ENCODE measurements at regions not wholly inside any gene's neighbourhood (a gene's known extent, or its start where the extent isn't known, plus 50 kb on each side); places are given as distances from the start of the nearest gene placed in this dataset.

GRCh38 chr17:14942526-14943190, 322.5 kb downstream of the PMP22 start:
- Histone ChIP-seq H3K4me3 (ENCODE audit: control insufficient read depth in 1 of 7, extremely low read depth in 1 of 7, insufficient read depth in 4 of 7, low read depth in 2 of 7, low read length in 6 of 7) (no peak overlapping the region), H3K4me1 (ENCODE audit: control extremely low read depth in 1 of 4, control insufficient read depth in 4 of 4, insufficient read depth in 4 of 4, low read length in 3 of 4) (no peaks in the 10 kb centered on the region), H3K9me3 (ENCODE audit: control extremely low read depth in 1 of 5, control insufficient read depth in 4 of 5, insufficient read depth in 2 of 5, low read depth in 1 of 5, low read length in 4 of 5) (no peaks in the 10 kb centered on the region), H3K36me3 (ENCODE audit: control insufficient read depth in 4 of 4, insufficient read depth in 4 of 4, low read length in 3 of 4) (no peaks in the 10 kb centered on the region), H3K27me3 (replicated peaks in 2 of 5; ENCODE audit: control insufficient read depth in 4 of 5, insufficient read depth in 5 of 5, low read length in 4 of 5) (peaks cover 0 to 4% (median 0%) of the 10 kb centered on the region in 5 experiments), H3K27ac (ENCODE audit: insufficient read depth in 1 of 2, low read depth in 1 of 2, low read length in 2 of 2, poor library complexity in 1 of 2, severe bottlenecking in 2 of 2) (no peak overlapping the region)
- ChIA-PET CTCF (no interaction called here), POLR2A (no interaction called here)
- no peak for DNase-seq
- WGBS (ENCODE audit: insufficient coverage) = 91% methylated on average over 1 of the region's 3 CpGs

GRCh38 chr17:14940938-14941265, 324.2 kb downstream of the PMP22 start:
- peaks cover 0 to 4% (median 0%) of the 10 kb centered on the region in 5 experiments for H3K27me3 ChIP-seq (replicated peaks in 2 of 5; ENCODE audit: control insufficient read depth in 4 of 5, insufficient read depth in 5 of 5, low read length in 4 of 5)
- H3K4me1 ChIP-seq (ENCODE audit: control extremely low read depth in 1 of 4, control insufficient read depth in 4 of 4, insufficient read depth in 4 of 4, low read length in 3 of 4) = no peaks in the 10 kb centered on the region
- 98% methylated on average over 3 of the region's 3 CpGs for WGBS (ENCODE audit: insufficient coverage)
- DNase-seq = no peak
- no peaks in the 10 kb centered on the region for H3K9me3 ChIP-seq (ENCODE audit: control extremely low read depth in 1 of 5, control insufficient read depth in 4 of 5, insufficient read depth in 2 of 5, low read depth in 1 of 5, low read length in 4 of 5)
- H3K36me3 ChIP-seq (ENCODE audit: control insufficient read depth in 4 of 4, insufficient read depth in 4 of 4, low read length in 3 of 4) = no peaks in the 10 kb centered on the region
- ChIA-PET CTCF (no interaction called here), POLR2A (no interaction called here)
- H3K27ac ChIP-seq (ENCODE audit: insufficient read depth in 1 of 2, low read depth in 1 of 2, low read length in 2 of 2, poor library complexity in 1 of 2, severe bottlenecking in 2 of 2) = no peak overlapping the region
- no peak overlapping the region for H3K4me3 ChIP-seq (ENCODE audit: control insufficient read depth in 1 of 7, extremely low read depth in 1 of 7, insufficient read depth in 4 of 7, low read depth in 2 of 7, low read length in 6 of 7)

GRCh38 chr17:14940108-14940937, 324.8 kb downstream of the PMP22 start:
- Histone ChIP-seq H3K9me3 (ENCODE audit: control extremely low read depth in 1 of 5, control insufficient read depth in 4 of 5, insufficient read depth in 2 of 5, low read depth in 1 of 5, low read length in 4 of 5) (no peaks in the 10 kb centered on the region), H3K27ac (ENCODE audit: insufficient read depth in 1 of 2, low read depth in 1 of 2, low read length in 2 of 2, poor library complexity in 1 of 2, severe bottlenecking in 2 of 2) (no peak overlapping the region), H3K4me1 (ENCODE audit: control extremely low read depth in 1 of 4, control insufficient read depth in 4 of 4, insufficient read depth in 4 of 4, low read length in 3 of 4) (no peaks in the 10 kb centered on the region), H3K4me3 (ENCODE audit: control insufficient read depth in 1 of 7, extremely low read depth in 1 of 7, insufficient read depth in 4 of 7, low read depth in 2 of 7, low read length in 6 of 7) (no peak overlapping the region), H3K36me3 (ENCODE audit: control insufficient read depth in 4 of 4, insufficient read depth in 4 of 4, low read length in 3 of 4) (no peaks in the 10 kb centered on the region), H3K27me3 (replicated peaks in 2 of 5; ENCODE audit: control insufficient read depth in 4 of 5, insufficient read depth in 5 of 5, low read length in 4 of 5) (peaks cover 0 to 4% (median 0%) of the 10 kb centered on the region in 5 experiments)
- POLR2A ChIA-PET = no interaction called here
- DNase-seq = no peak
- WGBS (ENCODE audit: insufficient coverage) = 80% methylated on average over 2 of the region's 4 CpGs
- CTCF ChIA-PET = no interaction called here

GRCh38 chr17:14935845-14936485, 329.2 kb downstream of the PMP22 start:
- H3K27ac ChIP-seq (ENCODE audit: insufficient read depth in 1 of 2, low read depth in 1 of 2, low read length in 2 of 2, poor library complexity in 1 of 2, severe bottlenecking in 2 of 2) = no peak overlapping the region
- DNase-seq = no peak
- ChIA-PET POLR2A (no interaction called here), CTCF (interaction anchor here (1.7 kb wide), 1 partner anchor 11 kb away, joined by 4 read pairs; no protein-coding TSS in a partner anchor)
- no CpG with 5 or more reads among the region's 2 CpGs for WGBS (ENCODE audit: insufficient coverage)
- H3K27me3 ChIP-seq (replicated peaks in 2 of 5; ENCODE audit: control insufficient read depth in 4 of 5, insufficient read depth in 5 of 5, low read length in 4 of 5) = peaks cover 0 to 2% (median 0%) of the 10 kb centered on the region in 5 experiments
- H3K36me3 ChIP-seq (ENCODE audit: control insufficient read depth in 4 of 4, insufficient read depth in 4 of 4, low read length in 3 of 4) = no peaks in the 10 kb centered on the region
- H3K4me3 ChIP-seq (ENCODE audit: control insufficient read depth in 1 of 7, extremely low read depth in 1 of 7, insufficient read depth in 4 of 7, low read depth in 2 of 7, low read length in 6 of 7) = no peak overlapping the region
- H3K4me1 ChIP-seq (ENCODE audit: control extremely low read depth in 1 of 4, control insufficient read depth in 4 of 4, insufficient read depth in 4 of 4, low read length in 3 of 4) = no peaks in the 10 kb centered on the region
- no peaks in the 10 kb centered on the region for H3K9me3 ChIP-seq (ENCODE audit: control extremely low read depth in 1 of 5, control insufficient read depth in 4 of 5, insufficient read depth in 2 of 5, low read depth in 1 of 5, low read length in 4 of 5)

GRCh38 chr17:14935139-14935841, 329.8 kb downstream of the PMP22 start:
- no peak overlapping the region for H3K27ac ChIP-seq (ENCODE audit: insufficient read depth in 1 of 2, low read depth in 1 of 2, low read length in 2 of 2, poor library complexity in 1 of 2, severe bottlenecking in 2 of 2)
- H3K36me3 ChIP-seq (ENCODE audit: control insufficient read depth in 4 of 4, insufficient read depth in 4 of 4, low read length in 3 of 4) = no peaks in the 10 kb centered on the region
- H3K4me1 ChIP-seq (ENCODE audit: control extremely low read depth in 1 of 4, control insufficient read depth in 4 of 4, insufficient read depth in 4 of 4, low read length in 3 of 4) = no peaks in the 10 kb centered on the region
- H3K4me3 ChIP-seq (ENCODE audit: control insufficient read depth in 1 of 7, extremely low read depth in 1 of 7, insufficient read depth in 4 of 7, low read depth in 2 of 7, low read length in 6 of 7) = no peak overlapping the region
- ChIA-PET POLR2A (no interaction called here), CTCF (no interaction called here)
- no peak for DNase-seq
- H3K27me3 ChIP-seq (replicated peaks in 2 of 5; ENCODE audit: control insufficient read depth in 4 of 5, insufficient read depth in 5 of 5, low read length in 4 of 5) = peaks cover 0 to 2% (median 0%) of the 10 kb centered on the region in 5 experiments
- H3K9me3 ChIP-seq (ENCODE audit: control extremely low read depth in 1 of 5, control insufficient read depth in 4 of 5, insufficient read depth in 2 of 5, low read depth in 1 of 5, low read length in 4 of 5) = no peaks in the 10 kb centered on the region
- WGBS (ENCODE audit: insufficient coverage) = 94% methylated on average over 3 of the region's 7 CpGs

- POLR2A ChIA-PET = no interaction called here
- WGBS (ENCODE audit: insufficient coverage) = 100% methylated on average over 2 of the region's 4 CpGs
- no peak for DNase-seq
- H3K9me3 ChIP-seq (ENCODE audit: control extremely low read depth in 1 of 5, control insufficient read depth in 4 of 5, insufficient read depth in 2 of 5, low read depth in 1 of 5, low read length in 4 of 5) = no peaks in the 10 kb centered on the region
- no peak overlapping the region for H3K27ac ChIP-seq (ENCODE audit: insufficient read depth in 1 of 2, low read depth in 1 of 2, low read length in 2 of 2, poor library complexity in 1 of 2, severe bottlenecking in 2 of 2)
- H3K4me1 ChIP-seq (ENCODE audit: control extremely low read depth in 1 of 4, control insufficient read depth in 4 of 4, insufficient read depth in 4 of 4, low read length in 3 of 4) = no peaks in the 10 kb centered on the region
- CTCF ChIA-PET = no interaction called here
- H3K27me3 ChIP-seq (replicated peaks in 2 of 5; ENCODE audit: control insufficient read depth in 4 of 5, insufficient read depth in 5 of 5, low read length in 4 of 5) = peaks cover 0 to 2% (median 0%) of the 10 kb centered on the region in 5 experiments
- H3K36me3 ChIP-seq (ENCODE audit: control insufficient read depth in 4 of 4, insufficient read depth in 4 of 4, low read length in 3 of 4) = no peaks in the 10 kb centered on the region
- no peak overlapping the region for H3K4me3 ChIP-seq (ENCODE audit: control insufficient read depth in 1 of 7, extremely low read depth in 1 of 7, insufficient read depth in 4 of 7, low read depth in 2 of 7, low read length in 6 of 7)
These were observed 331.4 kb downstream of the PMP22 start for GRCh38 chr17:14933676-14934075.
